ENCODE measurements at regions not wholly inside any gene's neighbourhood (a gene's known extent, or its start where the extent isn't known, plus 50 kb on each side); places are given as distances from the start of the nearest gene placed in this dataset.

- TF ChIP-seq CTCF (IDR thresholded peaks at IDR 0.05; ENCODE audit: low read length), result no peak
- no peak for TF ChIP-seq EZH2 (optimal IDR thresholded peaks at IDR 0.05; ENCODE audit: low read depth, low read length)
Observed at GRCh38 chr14:101290611-101291010, 270.7 kb upstream of the DIO3 start.

Measured in MM.1S (cell line).